ENCODE measurements at regions not wholly inside any gene's neighbourhood (a gene's known extent, or its start where the extent isn't known, plus 50 kb on each side); places are given as distances from the start of the nearest gene placed in this dataset.

DNA sequence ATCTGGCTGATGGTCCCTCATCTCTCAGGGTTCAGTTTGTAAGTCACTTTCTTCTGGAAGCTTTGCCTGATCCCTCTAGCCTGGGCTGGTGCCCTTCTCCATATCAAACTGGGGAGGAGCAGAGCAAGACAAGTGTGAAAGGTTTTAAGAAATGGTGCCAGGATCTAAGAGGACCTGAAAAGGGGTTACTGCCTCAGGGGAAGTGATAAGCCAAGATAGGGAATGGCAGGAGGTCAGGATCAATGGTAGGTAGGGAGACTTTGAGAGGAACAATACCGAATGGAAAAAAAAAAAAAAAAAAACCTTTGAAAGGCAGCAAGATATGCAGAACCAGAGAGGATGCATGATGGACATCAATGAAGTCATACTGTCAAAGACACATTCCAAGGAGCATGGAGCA lies 67.5 kb upstream of the TLR4 start:
- no peak overlapping the region for H3K27ac ChIP-seq
- no peak overlapping the region for H3K4me3 ChIP-seq
- no peaks in the 10 kb centered on the region for H3K4me1 ChIP-seq
- peaks cover 0 to 29% of the 10 kb centered on the region in 2 donors for H3K27me3 ChIP-seq
- intact Hi-C loops (cut with DNase I), result no loop called here
- H3K36me3 ChIP-seq, result no peaks in the 10 kb centered on the region
- H3K9me3 ChIP-seq, result no peaks in the 10 kb centered on the region
- no peak for TF ChIP-seq CTCF (IDR thresholded peaks at IDR 0.05)
- no peak for ATAC-seq
- DNase-seq, result no peak

- Histone ChIP-seq H3K4me3 (no peak overlapping the region), H3K27me3 (no peaks in the 10 kb centered on the region), H3K4me1 (no peaks in the 10 kb centered on the region), H3K9me3 (peaks cover 0 to 21% of the 10 kb centered on the region in 2 donors), H3K27ac (no peak overlapping the region), H3K36me3 (no peaks in the 10 kb centered on the region)
- ATAC-seq (no peak), DNase-seq (no peak)
- TF ChIP-seq CTCF (IDR thresholded peaks at IDR 0.05), result no peak
- intact Hi-C loops (cut with DNase I), result no loop called here
Measured at GRCh38 chr9:117625154-117625553, 79.0 kb upstream of the TLR4 start.

GRCh38 chr9:117624106-117624505 lies 80.1 kb upstream of the TLR4 start:
- intact Hi-C loops (cut with DNase I), result no loop called here
- Histone ChIP-seq H3K27ac (no peak overlapping the region), H3K27me3 (no peaks in the 10 kb centered on the region), H3K9me3 (peaks cover 0 to 21% of the 10 kb centered on the region in 2 donors), H3K4me1 (no peaks in the 10 kb centered on the region), H3K4me3 (no peak overlapping the region), H3K36me3 (no peaks in the 10 kb centered on the region)
- ATAC-seq (no peak), DNase-seq (no peak)
- TF ChIP-seq CTCF (IDR thresholded peaks at IDR 0.05), result no peak

DNA sequence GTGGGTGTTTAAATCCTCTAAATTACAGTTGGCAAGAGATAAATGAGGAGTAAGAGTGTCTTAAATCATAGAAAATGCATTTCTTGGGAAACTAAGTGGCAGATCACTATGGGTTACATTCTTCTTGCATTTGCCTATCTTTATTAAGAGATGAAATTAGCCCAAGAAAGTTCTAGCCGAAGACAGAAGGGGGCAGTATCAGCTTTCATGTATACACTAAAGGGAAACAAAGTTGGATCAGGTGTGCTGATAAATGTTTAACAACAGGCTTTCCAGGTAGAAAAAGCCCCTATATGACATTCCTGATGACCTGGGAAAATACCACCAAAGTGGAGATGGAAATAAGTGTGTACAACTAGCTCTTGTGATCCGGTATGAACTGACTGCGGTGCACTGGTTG lies 81.9 kb upstream of the TLR4 start:
- Histone ChIP-seq H3K27me3 (no peaks in the 10 kb centered on the region), H3K4me3 (no peak overlapping the region), H3K9me3 (peaks cover 0 to 21% of the 10 kb centered on the region in 2 donors), H3K4me1 (no peaks in the 10 kb centered on the region), H3K36me3 (no peaks in the 10 kb centered on the region), H3K27ac (no peak overlapping the region)
- no peak for TF ChIP-seq CTCF (IDR thresholded peaks at IDR 0.05)
- intact Hi-C loops (cut with DNase I), result no loop called here
- ATAC-seq (no peak), DNase-seq (no peak)

- TF ChIP-seq CTCF (IDR thresholded peaks at IDR 0.05), result no peak
Measured at GRCh38 chr9:117616431-117616831, 87.8 kb upstream of the TLR4 start.

More at GRCh38 chr9:117616431-117616831, 87.8 kb upstream of the TLR4 start:
- no peak for ATAC-seq
- no peak overlapping the region for H3K27ac ChIP-seq
- no peaks in the 10 kb centered on the region for H3K36me3 ChIP-seq
- intact Hi-C loops (cut with DNase I), result no loop called here
- no peaks in the 10 kb centered on the region for H3K9me3 ChIP-seq
- H3K27me3 ChIP-seq, result no peaks in the 10 kb centered on the region
- no peak overlapping the region for H3K4me3 ChIP-seq
- no peaks in the 10 kb centered on the region for H3K4me1 ChIP-seq
- DNase-seq, result no peak

Measured in left lung (tissue), 4 donors.